ENCODE measurements at regions not wholly inside any gene's neighbourhood (a gene's known extent, or its start where the extent isn't known, plus 50 kb on each side); places are given as distances from the start of the nearest gene placed in this dataset.

DNA sequence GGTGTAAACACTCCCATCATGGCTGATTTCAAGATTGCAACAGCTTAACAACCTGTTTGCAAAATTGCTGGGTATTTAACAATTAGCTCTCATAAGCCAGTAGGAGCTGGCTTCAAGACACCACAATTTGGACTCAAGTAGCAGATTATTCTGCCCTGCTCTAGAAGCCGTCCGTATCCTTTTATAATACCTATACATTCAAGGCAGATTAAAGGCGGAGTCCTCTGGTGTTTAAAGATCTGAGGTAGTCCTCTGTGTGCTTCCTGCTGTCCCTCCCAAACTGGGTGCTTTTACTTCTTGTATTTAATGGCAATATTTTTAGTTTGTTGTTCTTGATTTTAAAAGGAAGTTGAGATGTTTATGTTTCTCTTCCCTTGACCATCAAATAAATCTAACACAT, 62.2 kb upstream of the SOX4 start:
- DNase-seq (no peak), ATAC-seq (ENCODE audit: insufficient read depth, low FRiP score) (no peak)
- H3K27me3 ChIP-seq (ENCODE audit: control insufficient read depth in 3 of 3, insufficient read depth in 3 of 3, low read length in 2 of 3), result no peaks in the 10 kb centered on the region
- TF ChIP-seq, protein P1, sequence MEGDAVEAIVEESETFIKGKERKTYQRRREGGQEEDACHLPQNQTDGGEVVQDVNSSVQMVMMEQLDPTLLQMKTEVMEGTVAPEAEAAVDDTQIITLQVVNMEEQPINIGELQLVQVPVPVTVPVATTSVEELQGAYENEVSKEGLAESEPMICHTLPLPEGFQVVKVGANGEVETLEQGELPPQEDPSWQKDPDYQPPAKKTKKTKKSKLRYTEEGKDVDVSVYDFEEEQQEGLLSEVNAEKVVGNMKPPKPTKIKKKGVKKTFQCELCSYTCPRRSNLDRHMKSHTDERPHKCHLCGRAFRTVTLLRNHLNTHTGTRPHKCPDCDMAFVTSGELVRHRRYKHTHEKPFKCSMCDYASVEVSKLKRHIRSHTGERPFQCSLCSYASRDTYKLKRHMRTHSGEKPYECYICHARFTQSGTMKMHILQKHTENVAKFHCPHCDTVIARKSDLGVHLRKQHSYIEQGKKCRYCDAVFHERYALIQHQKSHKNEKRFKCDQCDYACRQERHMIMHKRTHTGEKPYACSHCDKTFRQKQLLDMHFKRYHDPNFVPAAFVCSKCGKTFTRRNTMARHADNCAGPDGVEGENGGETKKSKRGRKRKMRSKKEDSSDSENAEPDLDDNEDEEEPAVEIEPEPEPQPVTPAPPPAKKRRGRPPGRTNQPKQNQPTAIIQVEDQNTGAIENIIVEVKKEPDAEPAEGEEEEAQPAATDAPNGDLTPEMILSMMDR (IDR thresholded peaks at IDR 0.05; ENCODE audit: control extremely low read depth, extremely low read depth), result no peak
- H3K9ac ChIP-seq (ENCODE audit: insufficient read depth in 1 of 2, low read length in 2 of 2), result no peak overlapping the region
- no peak overlapping the region for H3K27ac ChIP-seq (ENCODE audit: low read depth in 1 of 2, low read length in 1 of 2)
- H3K36me3 ChIP-seq (ENCODE audit: control insufficient read depth in 4 of 4, insufficient read depth in 4 of 4, low read length in 4 of 4), result no peaks in the 10 kb centered on the region
- no peaks in the 10 kb centered on the region for H3K4me1 ChIP-seq (ENCODE audit: control insufficient read depth in 5 of 5, insufficient read depth in 5 of 5, low read length in 5 of 5)
- no peak overlapping the region for H3K4me3 ChIP-seq
- WGBS, 2 donors, result 80 to 88% methylated on average over 3 of the region's 3 CpGs
- H3K9me3 ChIP-seq (ENCODE audit: control insufficient read depth in 4 of 4, insufficient read depth in 3 of 4, low read length in 3 of 4), result no peaks in the 10 kb centered on the region

DNA sequence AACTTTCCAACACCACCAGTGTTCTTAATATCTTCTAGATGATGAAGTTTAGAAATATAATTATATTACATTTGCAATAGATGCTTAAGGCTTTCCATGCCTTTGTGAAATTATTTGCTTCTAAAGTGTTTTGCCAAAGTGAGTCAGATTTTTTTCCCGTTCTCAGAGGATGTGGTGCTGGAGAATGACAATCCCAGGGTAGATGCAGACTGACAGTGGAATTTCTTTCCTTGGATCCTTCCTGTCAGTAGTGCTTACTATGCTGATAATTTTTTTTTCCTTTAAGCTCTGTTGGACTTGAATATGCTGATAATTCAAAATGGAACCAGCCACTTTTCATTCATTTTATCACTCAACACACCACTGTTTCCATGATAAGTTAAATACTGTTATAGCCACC, 59.9 kb upstream of the SOX4 start:
- no peaks in the 10 kb centered on the region for H3K27me3 ChIP-seq (ENCODE audit: control insufficient read depth in 3 of 3, insufficient read depth in 3 of 3, low read length in 2 of 3)
- ATAC-seq (ENCODE audit: insufficient read depth, low FRiP score) (no peak), DNase-seq (no peak)
- no peak overlapping the region for H3K4me3 ChIP-seq
- no peak overlapping the region for H3K9ac ChIP-seq (ENCODE audit: insufficient read depth in 1 of 2, low read length in 2 of 2)
- H3K4me1 ChIP-seq (ENCODE audit: control insufficient read depth in 5 of 5, insufficient read depth in 5 of 5, low read length in 5 of 5), result peaks cover 0 to 6% (median 0%) of the 10 kb centered on the region in 5 donors
- TF ChIP-seq, protein P1 (IDR thresholded peaks at IDR 0.05; ENCODE audit: control extremely low read depth, extremely low read depth), result no peak
- no peak overlapping the region for H3K27ac ChIP-seq (ENCODE audit: low read depth in 1 of 2, low read length in 1 of 2)
- H3K9me3 ChIP-seq (ENCODE audit: control insufficient read depth in 4 of 4, insufficient read depth in 3 of 4, low read length in 3 of 4), result no peaks in the 10 kb centered on the region
- no peaks in the 10 kb centered on the region for H3K36me3 ChIP-seq (ENCODE audit: control insufficient read depth in 4 of 4, insufficient read depth in 4 of 4, low read length in 4 of 4)
- WGBS, 2 donors, result 63 to 73% methylated on average over 1 of the region's 1 CpG

DNA sequence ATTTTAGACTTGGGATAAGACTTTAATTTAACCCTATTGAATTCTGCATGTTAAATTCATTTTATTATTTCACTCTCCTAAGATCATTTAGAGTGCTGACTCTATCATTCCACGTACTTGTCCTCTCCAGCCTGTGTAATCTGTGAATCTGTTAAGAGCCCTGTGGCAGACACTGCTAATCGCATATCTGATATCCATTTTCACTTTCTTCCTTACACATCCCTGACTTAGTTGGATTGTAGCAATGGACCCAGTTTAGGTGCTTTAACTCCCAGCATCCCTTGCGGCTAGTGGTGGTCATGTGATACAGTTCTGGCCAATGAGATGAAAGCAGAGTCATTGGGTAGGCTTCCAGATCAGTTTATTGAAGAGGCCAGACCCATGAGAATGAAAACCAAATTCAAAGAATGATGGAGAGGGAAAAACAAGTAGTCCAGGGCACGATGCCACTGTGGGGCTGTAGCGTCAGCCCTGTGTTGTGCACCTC, 57.2 kb upstream of the SOX4 start:
- DNase-seq, result no peak
- Histone ChIP-seq H3K4me3 (no peak overlapping the region), H3K4me1 (ENCODE audit: control insufficient read depth in 5 of 5, insufficient read depth in 5 of 5, low read length in 5 of 5) (peaks cover 0 to 6% (median 0%) of the 10 kb centered on the region in 5 donors), H3K9ac (ENCODE audit: insufficient read depth in 1 of 2, low read length in 2 of 2) (no peak overlapping the region), H3K27me3 (ENCODE audit: control insufficient read depth in 3 of 3, insufficient read depth in 3 of 3, low read length in 2 of 3) (no peaks in the 10 kb centered on the region), H3K27ac (ENCODE audit: low read depth in 1 of 2, low read length in 1 of 2) (no peak overlapping the region), H3K36me3 (ENCODE audit: control insufficient read depth in 4 of 4, insufficient read depth in 4 of 4, low read length in 4 of 4) (no peaks in the 10 kb centered on the region), H3K9me3 (ENCODE audit: control insufficient read depth in 4 of 4, insufficient read depth in 3 of 4, low read length in 3 of 4) (no peaks in the 10 kb centered on the region)
- TF ChIP-seq, protein P1 (IDR thresholded peaks at IDR 0.05; ENCODE audit: control extremely low read depth, extremely low read depth), result no peak
- WGBS, 2 donors, result 94 to 97% methylated on average over 5 of the region's 5 CpGs
- ATAC-seq (ENCODE audit: insufficient read depth, low FRiP score), result no peak

DNA sequence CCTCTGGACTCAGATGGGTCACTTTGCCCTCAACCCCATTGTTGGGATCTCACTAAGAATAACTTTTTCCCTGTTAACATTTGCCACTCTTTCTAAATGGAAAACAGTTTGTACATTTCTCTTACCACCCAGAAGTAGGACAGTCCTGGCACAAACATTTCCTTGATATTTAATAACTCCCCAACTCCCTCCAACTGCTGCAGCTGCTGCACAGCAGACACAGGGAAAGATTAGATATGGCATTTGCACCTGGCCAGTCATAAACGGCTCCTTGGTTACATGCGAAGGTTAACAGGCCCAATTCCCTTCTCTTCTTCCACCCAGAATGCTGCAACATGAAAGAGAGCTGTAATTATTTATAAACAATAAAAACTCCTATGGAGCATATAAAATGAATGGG, 55.9 kb upstream of the SOX4 start:
- TF ChIP-seq, protein P1 (IDR thresholded peaks at IDR 0.05; ENCODE audit: control extremely low read depth, extremely low read depth), result no peak
- H3K27me3 ChIP-seq (ENCODE audit: control insufficient read depth in 3 of 3, insufficient read depth in 3 of 3, low read length in 2 of 3), result no peaks in the 10 kb centered on the region
- H3K36me3 ChIP-seq (ENCODE audit: control insufficient read depth in 4 of 4, insufficient read depth in 4 of 4, low read length in 4 of 4), result no peaks in the 10 kb centered on the region
- peaks cover 0 to 6% (median 0%) of the 10 kb centered on the region in 5 donors for H3K4me1 ChIP-seq (ENCODE audit: control insufficient read depth in 5 of 5, insufficient read depth in 5 of 5, low read length in 5 of 5)
- H3K4me3 ChIP-seq, result no peak overlapping the region
- H3K9ac ChIP-seq (ENCODE audit: insufficient read depth in 1 of 2, low read length in 2 of 2), result no peak overlapping the region
- DNase-seq, result peak in 2 of 3 donors; percentile 51 to 61
- no peak for ATAC-seq (ENCODE audit: insufficient read depth, low FRiP score)
- 85 to 93% methylated on average over 2 of the region's 2 CpGs for WGBS, 2 donors
- no peaks in the 10 kb centered on the region for H3K9me3 ChIP-seq (ENCODE audit: control insufficient read depth in 4 of 4, insufficient read depth in 3 of 4, low read length in 3 of 4)
- no peak overlapping the region for H3K27ac ChIP-seq (ENCODE audit: low read depth in 1 of 2, low read length in 1 of 2)

Measured in lung (tissue), 11 donors.